HG03457 (cell line): ENCODE measurements at regions not wholly inside any gene's neighbourhood (a gene's known extent, or its start where the extent isn't known, plus 50 kb on each side); places are given as distances from the start of the nearest gene placed in this dataset.

Source experiments
- ATAC-seq: cut with Tn5 transposase; IDR thresholded peaks from one replicate; pipeline ENCODE4 v1.9.1; 2021; ENCODE audit warnings: moderate number of reproducible peaks; ENCODE audit not compliant: unreplicated experiment

DNA sequence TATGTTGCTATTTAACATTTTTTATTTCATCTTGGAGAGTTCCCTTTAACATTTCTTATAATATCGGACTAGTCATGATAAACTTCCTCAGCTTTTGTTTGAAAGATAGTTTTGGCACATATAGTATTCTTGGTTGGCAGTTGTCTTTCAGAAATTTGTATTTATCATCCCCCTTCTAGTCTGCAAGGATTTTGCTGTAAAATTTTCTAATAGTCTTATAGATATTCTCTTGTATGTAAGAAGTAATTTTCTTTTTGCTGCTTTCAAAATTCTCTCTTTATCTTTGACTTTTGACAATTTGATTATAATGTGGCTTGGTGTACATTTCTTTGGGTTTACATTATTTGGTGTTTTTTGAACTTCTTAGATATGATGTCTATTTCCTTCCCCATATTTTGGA is 116.0 kb upstream of the AVPR1A start:
- ATAC-seq = no peak

DNA sequence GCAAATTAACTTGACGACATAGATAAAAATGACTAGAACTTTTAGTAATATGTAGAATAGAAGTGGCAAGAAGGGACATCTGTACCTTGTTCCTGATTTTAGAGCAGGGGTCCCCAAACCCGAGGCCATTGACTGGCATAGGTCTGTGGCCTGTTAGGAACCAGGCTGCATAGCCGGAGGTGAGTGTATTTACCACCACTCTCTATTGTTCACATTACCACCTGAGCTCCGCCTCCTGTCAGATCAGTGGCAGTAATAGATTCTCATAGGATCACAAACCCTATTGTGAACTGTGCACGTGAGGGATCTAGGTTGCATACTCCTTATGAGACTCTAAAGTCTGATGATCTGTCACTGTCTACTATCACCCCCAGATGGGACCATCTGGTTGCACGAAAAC is 113.6 kb upstream of the AVPR1A start:
- no peak for ATAC-seq

DNA sequence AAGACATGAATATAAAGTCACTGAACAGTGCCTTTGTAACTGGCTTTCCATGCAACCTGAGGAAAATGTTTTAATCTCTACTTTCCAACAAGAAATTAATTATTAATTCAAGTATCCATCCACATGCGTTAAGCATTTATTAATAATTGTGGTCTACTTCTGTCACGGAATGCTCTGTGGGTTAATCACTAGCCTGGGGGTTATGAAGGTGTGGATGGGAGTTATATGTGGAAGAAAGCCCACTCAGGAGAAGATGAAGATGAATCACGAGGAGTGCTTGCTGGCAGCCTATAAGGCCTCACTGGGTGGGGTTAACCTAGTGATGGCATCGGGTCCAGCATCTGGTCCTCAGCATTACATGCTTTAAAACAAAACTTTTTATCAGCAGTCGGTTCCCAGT is 99.5 kb upstream of the AVPR1A start:
- ATAC-seq = no peak

DNA sequence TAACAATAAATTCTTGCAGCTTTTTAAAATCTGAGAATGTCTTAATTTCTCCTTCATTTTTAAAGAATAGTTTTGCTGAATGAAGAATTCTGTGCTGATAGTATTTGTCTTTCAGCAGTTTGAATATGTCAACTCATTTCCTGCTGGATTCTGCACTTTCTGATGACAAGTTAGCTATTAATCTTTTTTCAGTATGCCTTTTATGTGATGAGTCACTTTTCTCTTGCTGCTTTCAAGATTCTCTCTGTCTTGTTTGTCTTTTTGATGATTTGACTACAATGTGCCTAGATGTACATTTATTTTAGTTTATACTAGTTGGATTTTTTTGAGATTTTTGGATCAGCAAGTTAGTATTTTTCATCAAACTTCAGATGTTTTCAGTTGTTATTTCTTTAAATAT is 87.9 kb upstream of the AVPR1A start:
- no peak for ATAC-seq

DNA sequence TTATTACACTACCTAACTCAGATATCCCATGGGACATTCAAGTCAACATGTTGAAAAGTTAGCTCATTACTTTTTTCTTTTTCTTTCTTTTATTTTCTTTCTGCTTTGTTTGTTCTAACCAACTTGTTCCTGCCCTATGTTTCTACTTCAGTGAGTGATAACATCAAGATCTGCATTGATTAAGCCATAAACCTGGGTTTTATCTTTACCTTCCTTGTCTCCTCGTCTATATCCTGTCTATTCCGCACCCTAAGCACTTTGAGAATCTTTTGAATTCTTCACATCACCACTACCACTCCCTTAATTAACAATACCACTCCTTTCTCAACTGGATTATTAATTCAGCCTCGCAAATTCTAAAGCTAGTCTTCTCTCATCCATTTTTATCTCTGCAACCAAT is 81.9 kb upstream of the AVPR1A start:
- ATAC-seq = no peak

DNA sequence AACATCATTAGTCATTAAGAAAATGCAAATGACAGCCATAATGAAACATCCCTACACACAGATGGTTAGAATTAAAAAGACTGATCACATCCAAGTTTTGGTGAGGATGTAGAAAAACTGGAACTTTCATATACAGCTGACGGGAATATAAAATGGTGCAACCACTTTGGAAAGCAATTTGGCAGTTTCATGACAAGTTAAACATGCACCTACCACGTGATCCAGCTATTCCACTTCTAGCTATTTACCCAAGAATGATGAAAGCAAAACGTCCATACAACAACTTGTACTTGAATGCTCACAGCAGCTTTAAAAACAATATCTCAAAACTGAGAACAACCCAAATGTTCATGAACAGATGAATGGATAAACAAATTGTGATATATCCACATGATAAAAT is 77.9 kb upstream of the AVPR1A start:
- ATAC-seq = no peak

DNA sequence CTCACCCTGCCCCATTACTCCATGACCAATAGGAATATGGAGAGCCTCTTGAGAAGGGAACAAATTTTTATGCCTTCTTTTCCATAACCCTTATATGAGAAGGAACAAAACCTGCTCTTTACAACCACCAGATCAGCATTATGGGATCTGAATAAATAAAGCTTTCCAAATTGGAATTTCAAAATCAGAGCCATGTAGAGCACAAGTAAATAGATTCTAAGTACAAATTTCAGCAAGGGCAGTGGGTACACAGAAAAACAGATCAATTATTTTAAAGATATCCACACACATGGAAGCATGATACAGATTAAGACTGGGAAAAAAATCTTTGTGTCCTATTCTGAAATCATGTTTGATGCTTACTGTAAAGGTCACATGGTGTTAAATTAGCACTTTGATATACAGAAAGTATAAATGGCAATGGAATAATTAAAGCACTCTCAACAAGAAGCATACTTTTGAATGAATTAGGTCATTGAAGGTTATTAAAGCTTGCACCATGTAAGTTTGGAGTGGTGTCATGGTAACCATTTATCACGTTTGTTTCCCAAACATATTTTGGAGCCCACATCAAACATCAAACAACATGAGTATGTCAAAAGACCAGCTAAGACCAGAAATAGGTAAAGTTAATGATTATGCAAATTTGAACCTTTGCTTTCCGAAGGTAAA is 75.9 kb upstream of the AVPR1A start:
- no peak for ATAC-seq

DNA sequence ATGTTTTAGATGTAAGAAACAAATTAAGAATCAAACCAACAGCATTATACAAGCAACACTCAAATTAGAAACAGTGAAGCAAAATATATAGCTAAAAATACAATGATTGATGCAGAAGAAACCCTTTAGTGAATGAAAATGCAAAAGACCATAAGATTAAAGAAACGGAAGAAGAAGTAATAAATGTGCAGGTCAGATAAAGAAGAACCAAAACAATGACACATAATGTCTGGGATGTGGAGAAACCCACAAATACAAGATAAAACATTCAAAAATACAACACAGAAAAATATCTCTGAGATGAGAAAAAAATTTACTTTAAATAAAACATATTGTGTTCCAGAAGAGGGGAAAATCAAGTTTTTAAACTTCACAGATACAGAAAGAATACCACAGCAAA is 73.4 kb upstream of the AVPR1A start:
- ATAC-seq = no peak

DNA sequence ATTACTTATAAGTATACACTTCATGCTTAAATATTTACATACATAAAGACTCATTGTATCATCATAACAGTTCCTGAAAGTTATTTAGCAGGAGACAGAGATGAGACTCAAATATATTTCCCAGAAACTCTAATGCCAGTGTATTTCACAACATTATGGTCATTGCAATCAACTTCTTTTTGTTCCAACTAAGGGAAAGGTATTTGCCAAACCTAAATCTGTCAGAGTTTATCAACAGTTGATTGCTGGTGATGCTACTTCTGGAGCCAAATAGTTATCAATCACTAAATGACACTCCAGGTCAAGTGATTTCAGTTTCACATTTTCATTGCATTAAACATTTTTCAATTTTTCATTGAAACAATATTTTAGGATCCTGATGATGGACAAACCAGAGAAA is 72.1 kb upstream of the AVPR1A start:
- ATAC-seq = no peak

DNA sequence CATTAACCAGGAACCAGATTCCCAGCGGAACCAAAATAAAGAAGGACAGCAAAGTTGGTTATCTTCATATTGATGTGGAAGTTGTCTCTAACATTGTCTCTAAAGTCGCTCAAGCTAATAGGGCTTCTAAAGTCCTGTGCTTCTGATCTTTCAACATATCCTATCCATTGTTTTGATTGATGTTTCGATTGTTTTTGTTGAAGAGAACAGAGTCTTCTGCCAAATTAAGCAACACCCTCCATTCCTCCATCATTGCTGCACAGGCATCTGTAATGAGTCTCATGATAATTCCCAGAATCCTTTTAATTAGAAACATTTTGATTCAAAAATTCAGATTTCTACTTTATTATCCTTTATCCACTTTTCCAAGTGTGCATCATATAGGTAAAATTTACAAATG is 71.6 kb upstream of the AVPR1A start:
- no peak for ATAC-seq

DNA sequence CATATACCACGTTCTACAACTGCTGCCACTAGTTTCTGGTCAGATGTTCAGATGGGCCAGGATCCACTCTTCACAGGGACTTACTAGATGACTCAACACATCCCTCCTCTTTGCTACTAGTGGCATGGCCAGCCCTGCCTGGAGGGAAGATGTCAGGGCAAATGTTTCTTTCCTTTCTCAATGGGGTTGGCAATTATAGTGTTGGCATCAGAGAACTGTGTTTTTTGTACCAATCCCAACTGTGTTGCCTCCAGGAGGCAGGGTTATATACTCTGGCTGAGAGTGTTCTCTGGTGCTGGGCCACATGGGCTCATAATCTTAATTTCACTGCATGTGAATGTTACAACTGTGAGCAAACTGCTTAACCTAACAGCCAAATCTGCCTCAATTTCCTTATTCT is 69.9 kb upstream of the AVPR1A start:
- no peak for ATAC-seq

DNA sequence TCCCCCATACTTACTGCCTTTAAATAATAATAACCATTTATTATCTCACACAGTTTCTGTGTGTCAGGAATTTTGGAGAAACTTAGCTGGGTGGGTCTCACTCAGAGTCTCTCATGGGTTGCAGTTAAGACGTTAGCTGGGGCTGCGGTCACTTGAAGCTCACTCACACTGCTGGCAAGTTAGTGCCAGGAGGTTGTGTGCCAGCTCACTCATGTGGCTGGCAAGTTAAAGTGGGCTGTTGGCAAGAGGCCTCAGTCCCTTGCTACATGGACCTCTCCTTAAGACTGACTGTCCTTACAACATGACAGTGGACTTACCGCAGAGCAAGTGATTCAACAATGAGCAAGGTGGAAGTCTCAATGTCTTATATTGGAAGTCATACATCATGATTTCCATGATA is 61.3 kb upstream of the AVPR1A start:
- ATAC-seq = no peak

DNA sequence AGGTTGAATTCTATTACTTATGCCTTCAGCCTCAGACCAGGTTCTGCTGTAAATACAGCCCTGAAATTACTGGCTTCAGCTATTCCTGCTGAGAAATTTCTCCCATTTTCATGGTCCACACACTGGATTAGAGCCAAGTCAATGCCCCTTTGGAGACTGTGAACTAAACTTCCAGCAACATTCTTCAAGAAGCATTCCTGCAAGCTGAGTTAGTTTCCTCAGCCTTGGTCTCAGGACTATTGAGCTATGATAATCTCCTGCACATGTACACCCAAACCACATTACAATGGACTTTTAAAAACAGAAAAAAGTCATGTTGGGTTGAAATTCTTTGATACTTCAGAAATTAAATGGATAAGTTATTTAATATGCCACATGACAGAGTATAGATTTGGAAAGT is 58.0 kb upstream of the AVPR1A start:
- ATAC-seq = no peak

DNA sequence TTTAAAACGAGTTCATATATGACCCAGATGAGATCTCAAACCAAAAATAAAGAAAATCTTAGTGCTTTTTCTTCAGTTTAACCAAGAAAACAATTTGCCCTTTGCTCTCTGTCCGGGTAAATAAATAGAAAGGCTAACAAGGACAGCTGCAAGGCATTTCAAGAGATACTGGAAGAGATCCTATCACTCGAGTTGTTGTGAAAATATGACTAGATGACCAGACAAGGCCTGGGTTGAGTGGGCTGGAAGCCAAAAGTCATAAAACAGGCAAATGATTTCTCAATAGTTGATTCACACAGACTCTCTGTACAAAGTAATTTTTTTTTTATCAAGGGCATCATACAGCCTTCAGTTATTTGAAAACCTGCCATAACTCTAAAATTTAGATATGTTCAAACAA is 55.9 kb upstream of the AVPR1A start:
- ATAC-seq = no peak

DNA sequence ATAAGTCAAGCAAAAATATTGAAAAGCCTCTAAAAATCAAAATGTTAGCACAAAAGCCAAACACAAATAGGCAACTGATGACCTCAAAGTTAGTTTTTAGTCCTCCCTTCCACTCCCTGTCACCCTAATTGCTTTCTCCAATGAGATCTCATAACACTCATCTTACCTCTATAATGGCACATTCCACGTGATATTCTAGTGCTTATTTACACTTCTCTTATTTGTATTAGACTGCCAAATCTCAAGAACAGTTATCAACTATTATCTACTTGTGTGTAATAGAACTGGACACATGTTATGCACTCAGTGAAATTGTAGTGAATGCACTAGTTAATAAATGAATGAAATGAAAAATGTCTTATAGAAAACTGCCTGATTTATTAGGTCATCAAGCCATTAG is 55.5 kb upstream of the AVPR1A start:
- ATAC-seq = no peak
